H1 (cell line): ENCODE measurements at regions not wholly inside any gene's neighbourhood (a gene's known extent, or its start where the extent isn't known, plus 50 kb on each side); places are given as distances from the start of the nearest gene placed in this dataset.

Experiments used
- CTCF ChIA-PET: fragments of 300-600 bp; sonication (Branson Sonifier 250); formaldehyde crosslinking; loops from one replicate; lab custom pipeline; 2021; ENCODE audit not compliant: partially characterized antibody; lab: Charles Lee
- POLR2A ChIA-PET: fragments of 300-600 bp; sonication (Branson Sonifier 250); formaldehyde crosslinking; loops from one replicate; lab custom pipeline; 2021; ENCODE audit warnings: inconsistent platforms; ENCODE audit not compliant: partially characterized antibody; lab: Charles Lee
- DNase-seq, 2 experiments: peaks; one replicate each; pipeline versions ENCODE4 v3.0.0 to v3.0.0-alpha.2; 2010 to 2022; ENCODE audit warnings: low spot score in 2 of 2, low read depth in 1 of 2, mixed read lengths in 1 of 2
- FAIRE-seq: peaks from 2 replicates; lab custom pipeline; 2011; peaks lifted over from hg19 to GRCh38; lab: Jason Lieb, UNC
- H2AFZ ChIP-seq: 2 replicates; pipeline ENCODE4 v1.8.1; 2012; ENCODE audit warnings: low read length, inconsistent platforms
- H2AK5ac ChIP-seq: 2 replicates; pipeline ENCODE4 v1.6.1; 2013; ENCODE audit warnings: low read depth, low read length
- H2BK120ac ChIP-seq: replicated peaks from 2 replicates; pipeline ENCODE3; 2013; ENCODE audit warnings: low read depth, low read length, inconsistent platforms
- H2BK12ac ChIP-seq: 2 replicates; pipeline ENCODE4 v1.6.1; 2013; ENCODE audit warnings: low read depth, low read length
- H2BK15ac ChIP-seq: 2 replicates; pipeline ENCODE4 v1.6.1; 2013; ENCODE audit warnings: low read length
- H2BK20ac ChIP-seq: 2 replicates; pipeline ENCODE4 v1.6.1; 2013; ENCODE audit warnings: low read length
- H2BK5ac ChIP-seq: 2 replicates; pipeline ENCODE4 v1.6.1; 2013; ENCODE audit warnings: low read depth, low read length
- H3K14ac ChIP-seq: 2 replicates; pipeline ENCODE4 v1.6.1; 2013; ENCODE audit warnings: inconsistent platforms; ENCODE audit not compliant: insufficient read length
- H3K18ac ChIP-seq: 2 replicates; pipeline ENCODE4 v1.6.1; 2013; ENCODE audit warnings: low read length; ENCODE audit errors: extremely low read depth
- H3K23ac ChIP-seq: 2 replicates; pipeline ENCODE4 v1.6.1; 2013; ENCODE audit warnings: inconsistent platforms; ENCODE audit not compliant: insufficient read length
- H3K23me2 ChIP-seq: 2 replicates; pipeline ENCODE4 v1.6.1; 2013; ENCODE audit warnings: low read depth, low read length
- H3K27ac ChIP-seq: 2 replicates; pipeline ENCODE4 v1.6.1; 2011; ENCODE audit warnings: low read depth, low read length, inconsistent platforms
- H3K27me3 ChIP-seq, 4 experiments: replicated peaks in 1 of 4; 1 replicate in 1 of 4; 2 replicates in 3 of 4; pipeline versions ENCODE4 v1.6.1 to v1.8.1; 2011 to 2013; ENCODE audit warnings: low read length in 3 of 4, mild to moderate bottlenecking in 3 of 4, inconsistent platforms in 2 of 4, mixed read lengths in 2 of 4, moderate library complexity in 1 of 4; ENCODE audit not compliant: control insufficient read depth in 3 of 4, insufficient read depth in 3 of 4; ENCODE audit errors: extremely low read depth in 1 of 4
- H3K36me3 ChIP-seq, 4 experiments: 2 replicates each; pipeline versions ENCODE4 v1.6.1 to v1.8.1; 2011 to 2013; ENCODE audit warnings: mild to moderate bottlenecking in 4 of 4, low read length in 3 of 4, moderate library complexity in 2 of 4, control low read depth in 1 of 4, inconsistent platforms in 1 of 4; ENCODE audit not compliant: insufficient read depth in 4 of 4, control insufficient read depth in 2 of 4
- H3K4ac ChIP-seq: replicated peaks from 2 replicates; pipeline ENCODE3; 2013; ENCODE audit warnings: low read length, low read depth, mixed read lengths, inconsistent platforms; ENCODE audit not compliant: insufficient read length
- H3K4me1 ChIP-seq, 4 experiments: replicated peaks in 1 of 4; 1 replicate in 1 of 4; 2 replicates in 3 of 4; pipeline versions ENCODE4 v1.6.1 to v1.8.1; 2011 to 2013; ENCODE audit warnings: low read length in 3 of 4, inconsistent platforms in 2 of 4, mixed read lengths in 1 of 4; ENCODE audit not compliant: insufficient read depth in 4 of 4, control insufficient read depth in 3 of 4
- H3K4me2 ChIP-seq, 2 experiments: 2 replicates each; pipeline versions ENCODE4 v1.6.1 to v1.8.1; 2011 to 2013; ENCODE audit warnings: low read depth in 2 of 2, low read length in 2 of 2, control low read depth in 1 of 2, inconsistent platforms in 1 of 2, mild to moderate bottlenecking in 1 of 2; ENCODE audit not compliant: insufficient read depth in 1 of 2
- H3K4me3 ChIP-seq, 4 experiments: fragments of 200-600, 300-600 bp in 1 of 4; sonication (generic), shearing (Covaris generic), sonication (Bioruptor Twin) in 1 of 4; 2 replicates each; pipeline versions ENCODE4 v1.5.1 to v1.8.1; 2011 to 2016; ENCODE audit warnings: low read length in 4 of 4, low read depth in 3 of 4, control low read depth in 2 of 4, inconsistent platforms in 2 of 4, mild to moderate bottlenecking in 2 of 4, mixed read lengths in 1 of 4, moderate library complexity in 1 of 4; ENCODE audit not compliant: insufficient read depth in 2 of 4; ENCODE audit errors: extremely low read depth in 1 of 4
- H3K56ac ChIP-seq: replicated peaks from 2 replicates; pipeline ENCODE3; 2013; ENCODE audit warnings: low read depth, mild to moderate bottlenecking, mixed read lengths, low read length, inconsistent platforms; ENCODE audit not compliant: insufficient read length
- H3K79me1 ChIP-seq: 2 replicates; pipeline ENCODE4 v1.6.1; 2013; ENCODE audit warnings: low read depth, low read length, control low read depth
- H3K79me2 ChIP-seq, 2 experiments: 2 replicates each; pipeline versions ENCODE4 v1.6.1 to v1.8.1; 2012 to 2013; ENCODE audit warnings: low read length in 2 of 2, mild to moderate bottlenecking in 2 of 2, inconsistent platforms in 1 of 2; ENCODE audit not compliant: insufficient read depth in 2 of 2, control insufficient read depth in 1 of 2
- H3K9ac ChIP-seq, 4 experiments: replicated peaks in 1 of 4; 1 replicate in 1 of 4; 2 replicates in 3 of 4; pipeline versions ENCODE4 v1.6.1 to v1.8.1; 2011 to 2013; ENCODE audit warnings: low read depth in 3 of 4, low read length in 3 of 4, control low read depth in 2 of 4, mild to moderate bottlenecking in 2 of 4, moderate library complexity in 2 of 4, inconsistent platforms in 1 of 4; ENCODE audit errors: extremely low read depth in 1 of 4
- H3K9me3 ChIP-seq, 2 experiments: 2 replicates each; pipeline versions ENCODE4 v1.6.1 to v1.8.1; 2012 to 2013; ENCODE audit warnings: mild to moderate bottlenecking in 2 of 2, moderate library complexity in 2 of 2, control low read depth in 1 of 2, inconsistent platforms in 1 of 2, low read depth in 1 of 2, low read length in 1 of 2, mixed read lengths in 1 of 2; ENCODE audit not compliant: insufficient read depth in 2 of 2
- H4K20me1 ChIP-seq, 2 experiments: replicated peaks in 1 of 2; 2 replicates each; pipeline versions ENCODE3 to v1.8.1; 2011 to 2013; ENCODE audit warnings: inconsistent platforms in 2 of 2, low read length in 2 of 2, mild to moderate bottlenecking in 1 of 2; ENCODE audit not compliant: insufficient read depth in 2 of 2, control insufficient read depth in 1 of 2
- H4K5ac ChIP-seq: 2 replicates; pipeline ENCODE4 v1.6.1; 2013; ENCODE audit warnings: low read length, low read depth, mixed read lengths, inconsistent platforms; ENCODE audit not compliant: insufficient read length
- H4K8ac ChIP-seq: 2 replicates; pipeline ENCODE4 v1.8.0; 2013; ENCODE audit warnings: mild to moderate bottlenecking, moderate library complexity, low read length, inconsistent platforms; ENCODE audit not compliant: insufficient read depth; ENCODE audit errors: extremely low read depth
- H4K91ac ChIP-seq: replicated peaks from 2 replicates; pipeline ENCODE3; 2013; ENCODE audit warnings: low read length, mixed read lengths, inconsistent platforms; ENCODE audit not compliant: insufficient read length
- BRCA1 ChIP-seq: IDR thresholded peaks from 2 replicates; pipeline ENCODE4 v1.6.1; 2012; ENCODE audit warnings: low read depth, low read length, improper control_type of control experiment
- EGR1 ChIP-seq: IDR thresholded peaks from 2 replicates; pipeline ENCODE4 v1.6.1; 2011; ENCODE audit warnings: low read depth, low read length, borderline replicate concordance
- PHF8 ChIP-seq: fragments of 200-600 bp; sonication (generic); conservative IDR thresholded peaks from 2 replicates; pipeline ENCODE4 v1.7.1; 2012; ENCODE audit warnings: low read depth, mild to moderate bottlenecking, inconsistent platforms, low read length, moderate library complexity
- SP2 ChIP-seq: IDR thresholded peaks from 2 replicates; pipeline ENCODE4 v1.6.1; 2012; ENCODE audit warnings: mild to moderate bottlenecking, low read length, inconsistent platforms
- SRF ChIP-seq: IDR thresholded peaks from 2 replicates; pipeline ENCODE4 v1.6.1; 2011; ENCODE audit warnings: mild to moderate bottlenecking, low read depth, low read length, moderate library complexity
- TAF7 ChIP-seq: optimal IDR thresholded peaks from 2 replicates; pipeline ENCODE3; 2011; ENCODE audit warnings: low read depth, mild to moderate bottlenecking, inconsistent platforms, low read length, moderate library complexity, borderline replicate concordance
- TBP ChIP-seq: IDR thresholded peaks from 2 replicates; pipeline ENCODE4 v1.6.1; 2011; ENCODE audit warnings: low read depth, low read length, improper control_type of control experiment
- WGBS, 2 experiments: shearing (Covaris generic) in 1 of 2; methylation state at CpG; one replicate each; pipeline versions ENCODE4 v1.1.6 to v1.1.7; 2013 to 2015; ENCODE audit warnings: low lambda C conversion rate in 2 of 2, mixed read lengths in 2 of 2, inconsistent platforms in 1 of 2, low coverage in 1 of 2, missing lambda C conversion rate in 1 of 2; ENCODE audit not compliant: insufficient replicate concordance in 2 of 2, insufficient coverage in 1 of 2, insufficient read length in 1 of 2; ENCODE audit errors: extremely low coverage in 1 of 2, missing lambda C conversion rate in 1 of 2; 5-methylcytosine and 5-hydroxymethylcytosine counted together

GRCh38 chr3:164467007-164467406 lies 611.3 kb downstream of the SI start (continued):
- no peak for TF ChIP-seq SRF
- TF ChIP-seq, all 59 proteins: peak for 0

DNA sequence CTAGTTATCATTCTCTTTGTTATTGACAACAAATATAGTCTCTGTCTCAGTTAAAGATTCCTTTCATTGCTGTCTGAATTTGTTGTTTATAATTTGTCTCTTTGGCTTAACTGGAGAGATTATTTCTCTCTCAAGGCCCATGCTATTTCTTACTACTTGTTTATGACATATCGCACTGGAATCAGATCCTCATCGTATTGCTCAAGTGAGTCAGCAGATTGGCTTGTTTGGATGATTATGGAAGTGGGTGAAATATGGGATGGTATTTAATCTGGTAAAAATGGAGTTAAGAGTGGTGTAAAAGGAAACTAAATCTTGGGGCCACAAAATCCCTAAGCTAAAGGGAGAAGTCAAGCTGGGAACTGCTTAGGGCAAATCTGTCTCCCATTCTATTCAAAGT lies 613.1 kb downstream of the SI start:
- H3K27ac ChIP-seq = no peak overlapping the region
- no peak overlapping the region for H2BK120ac ChIP-seq
- no peak overlapping the region for H3K56ac ChIP-seq
- ChIA-PET POLR2A (no interaction called here), CTCF (no interaction called here)
- no peaks in the 10 kb centered on the region for H3K23me2 ChIP-seq
- no peak overlapping the region for H2BK20ac ChIP-seq
- H2BK12ac ChIP-seq = no peak overlapping the region
- no peak overlapping the region for H2AFZ ChIP-seq
- H2AK5ac ChIP-seq = no peak overlapping the region
- no peaks in the 10 kb centered on the region for H3K36me3 ChIP-seq
- H3K14ac ChIP-seq = no peak overlapping the region
- H3K4me2 ChIP-seq = no peak overlapping the region
- no peak overlapping the region for H4K91ac ChIP-seq
- H3K79me1 ChIP-seq = no peaks in the 10 kb centered on the region
- H3K4me1 ChIP-seq = no peaks in the 10 kb centered on the region
- FAIRE-seq = no peak
- H3K4me3 ChIP-seq = no peak overlapping the region
- H3K4ac ChIP-seq = no peak overlapping the region
- no peaks in the 10 kb centered on the region for H3K79me2 ChIP-seq
- no peak overlapping the region for H3K23ac ChIP-seq
- H4K8ac ChIP-seq = no peak overlapping the region
- H2BK5ac ChIP-seq = no peak overlapping the region
- H4K5ac ChIP-seq = no peak overlapping the region
- H3K9me3 ChIP-seq = peaks cover 0 to 16% of the 10 kb centered on the region in 2 experiments; a peak in 3 of 4 replicates
- no peaks in the 10 kb centered on the region for H3K27me3 ChIP-seq
- no peak overlapping the region for H3K9ac ChIP-seq
- H4K20me1 ChIP-seq = no peaks in the 10 kb centered on the region
- no peak for DNase-seq
- H3K18ac ChIP-seq = no peak overlapping the region
- 100% methylated on average over 2 of the region's 2 CpGs; no CpG with 5 or more reads in 1 of the 2 experiments for WGBS, 2 experiments
- H2BK15ac ChIP-seq = no peak overlapping the region
- TF ChIP-seq TAF7 = no peak
- TF ChIP-seq PHF8 = no peak
- TF ChIP-seq TBP = no peak
- TF ChIP-seq EGR1 = no peak
- TF ChIP-seq BRCA1 = no peak
- no peak for TF ChIP-seq SP2
